Activated T-helper 2 cell treated with anti-CD3 and anti-CD28 coated beads, Interferon-gamma antibody, Interleukin-2, Interleukin-4, amounts not matched to agents 10 μg/mL and 5 μg/mL and 100 μg/mL, durations not matched to agents 14 hours and 24 hours and 36 hours (primary cell): ENCODE measurements at regions not wholly inside any gene's neighbourhood (a gene's known extent, or its start where the extent isn't known, plus 50 kb on each side); places are given as distances from the start of the nearest gene placed in this dataset.

Experiments
- DNase-seq: peaks from one replicate; pipeline ENCODE4 v3.0.0; 2021; ENCODE audit warnings: low spot score
- H3K27ac Mint-ChIP-seq: one replicate; pipeline ENCODE4 v1.8.0; 2021; ENCODE audit warnings: mixed read lengths
- H3K27me3 Mint-ChIP-seq: one replicate; pipeline ENCODE4 v1.8.0; 2021; ENCODE audit warnings: low read depth, mixed read lengths
- H3K36me3 Mint-ChIP-seq: one replicate; pipeline ENCODE4 v1.8.0; 2021; ENCODE audit warnings: low read depth, mixed read lengths
- H3K4me1 Mint-ChIP-seq: one replicate; pipeline ENCODE4 v1.8.0; 2021; ENCODE audit warnings: low read depth, mixed read lengths
- H3K4me3 Mint-ChIP-seq: one replicate; pipeline ENCODE4 v1.8.0; 2021; ENCODE audit warnings: low read depth, mild to moderate bottlenecking, moderate library complexity, mixed read lengths
- H3K9me3 Mint-ChIP-seq: one replicate; pipeline ENCODE4 v1.8.0; 2021; ENCODE audit warnings: mixed read lengths
- intact Hi-C: fragments of 100-400 bp; cut with micrococcal nuclease; formaldehyde crosslinking; loops from one replicate; pipeline ENCODE4 v1.15.1; 2023

DNA sequence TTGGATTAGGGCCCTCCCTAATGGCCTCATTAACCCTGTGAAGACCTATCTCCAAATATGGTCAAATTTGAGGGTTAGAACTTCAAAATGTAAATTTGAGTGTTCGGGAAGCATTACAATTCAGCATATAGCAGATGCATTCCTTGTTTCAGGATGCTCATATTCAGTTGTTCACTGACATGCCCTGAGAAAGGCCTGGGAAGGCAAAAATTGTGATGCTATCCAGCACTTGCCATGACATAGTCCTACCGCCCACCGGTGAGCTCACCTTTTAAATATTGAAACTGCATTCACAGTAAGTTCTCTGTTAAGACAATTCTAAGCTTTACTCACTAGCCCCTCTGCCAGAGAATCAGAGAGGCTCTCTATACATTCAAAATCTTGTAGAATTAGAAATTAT lies 300.3 kb upstream of the CCDC54 start:
- no peaks in the 10 kb centered on the region for H3K9me3 Mint-ChIP-seq
- no peaks in the 10 kb centered on the region for H3K36me3 Mint-ChIP-seq
- no peak overlapping the region for H3K27ac Mint-ChIP-seq
- intact Hi-C loops, result no loop called here
- no peaks in the 10 kb centered on the region for H3K4me1 Mint-ChIP-seq
- no peak for DNase-seq
- no peaks in the 10 kb centered on the region for H3K27me3 Mint-ChIP-seq
- no peak overlapping the region for H3K4me3 Mint-ChIP-seq

DNA sequence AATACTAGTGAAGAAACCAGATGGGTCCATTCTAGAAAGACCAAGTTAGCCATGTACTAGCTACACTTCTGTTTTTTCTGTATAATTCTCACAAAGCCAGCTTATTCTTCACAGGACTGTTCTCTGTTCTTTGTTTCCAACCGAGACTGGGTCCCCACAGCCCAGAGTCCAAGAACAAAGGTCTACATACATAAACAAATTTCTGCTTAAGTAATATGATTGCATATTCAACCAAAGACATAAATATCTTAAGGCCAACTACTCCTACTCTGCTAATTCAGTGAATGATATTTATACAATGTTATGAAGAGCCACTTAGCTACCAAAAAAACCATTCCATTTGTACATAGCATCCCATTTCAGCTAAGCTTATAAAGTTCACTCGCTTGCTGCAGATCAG lies 299.8 kb upstream of the CCDC54 start:
- intact Hi-C loops, result no loop called here
- H3K9me3 Mint-ChIP-seq, result no peaks in the 10 kb centered on the region
- no peak for DNase-seq
- no peaks in the 10 kb centered on the region for H3K36me3 Mint-ChIP-seq
- H3K4me1 Mint-ChIP-seq, result no peaks in the 10 kb centered on the region
- H3K4me3 Mint-ChIP-seq, result no peak overlapping the region
- H3K27me3 Mint-ChIP-seq, result no peaks in the 10 kb centered on the region
- no peak overlapping the region for H3K27ac Mint-ChIP-seq

DNA sequence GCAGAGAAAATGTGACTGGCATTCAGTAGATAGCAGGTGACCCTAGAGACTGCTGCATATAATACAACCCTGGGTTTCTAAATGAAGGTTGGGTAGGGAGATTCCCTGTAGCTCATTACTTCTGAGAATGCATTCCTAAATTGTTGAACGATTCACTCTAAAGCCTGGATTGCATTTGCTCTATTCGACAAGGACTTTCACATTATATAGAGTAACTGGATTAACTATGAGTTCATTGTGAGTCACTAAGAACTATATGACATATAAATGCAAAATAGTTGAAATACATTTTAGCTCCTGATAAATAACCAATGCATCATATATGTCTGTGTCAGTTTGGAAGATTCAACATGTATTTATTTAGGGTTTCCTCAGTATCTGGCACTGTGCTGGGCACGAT lies 294.7 kb upstream of the CCDC54 start:
- intact Hi-C loops, result no loop called here
- H3K9me3 Mint-ChIP-seq, result no peaks in the 10 kb centered on the region
- H3K36me3 Mint-ChIP-seq, result no peaks in the 10 kb centered on the region
- H3K27ac Mint-ChIP-seq, result no peak overlapping the region
- DNase-seq, result no peak
- no peaks in the 10 kb centered on the region for H3K27me3 Mint-ChIP-seq
- H3K4me3 Mint-ChIP-seq, result no peak overlapping the region
- no peaks in the 10 kb centered on the region for H3K4me1 Mint-ChIP-seq

DNA sequence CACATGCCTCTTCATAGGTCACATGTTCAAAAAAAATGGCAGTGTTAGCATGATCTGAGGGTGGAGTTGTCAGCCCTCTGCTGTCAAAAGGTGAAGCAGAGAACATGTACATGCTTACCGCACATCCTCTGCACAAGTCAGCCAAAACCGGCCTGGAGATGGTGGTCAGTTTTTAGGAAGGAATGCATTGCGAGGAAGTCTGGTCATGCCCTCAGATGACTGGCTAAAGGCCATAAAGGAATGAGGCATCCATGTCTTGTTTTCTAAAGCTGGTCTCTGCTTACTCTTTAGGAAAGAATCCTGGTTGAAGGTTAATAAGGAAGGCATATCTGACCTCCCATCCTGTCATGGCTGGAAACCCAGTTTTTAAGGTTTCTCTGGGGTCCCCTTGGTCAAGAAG lies 292.0 kb upstream of the CCDC54 start:
- Mint-ChIP-seq H3K36me3 (no peaks in the 10 kb centered on the region), H3K4me3 (no peak overlapping the region)
- no peak for DNase-seq

DNA sequence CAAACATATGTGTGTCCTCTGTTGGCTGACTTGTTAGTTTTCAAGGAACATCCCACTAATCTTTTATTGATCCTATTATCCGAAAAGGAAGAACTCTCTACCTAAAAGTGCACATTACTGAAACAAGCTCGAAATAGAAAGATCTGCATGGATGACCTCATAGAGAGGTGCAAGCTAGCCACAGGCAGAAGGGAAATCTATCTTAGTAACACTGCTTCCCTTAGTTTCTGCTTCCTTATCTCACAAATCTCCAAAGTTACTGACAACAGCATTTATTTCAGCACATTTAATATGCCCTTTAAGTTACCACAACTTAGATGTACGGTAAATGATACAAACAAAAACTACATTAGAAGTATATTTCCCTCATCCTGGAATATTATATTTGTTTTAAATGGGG lies 285.1 kb upstream of the CCDC54 start:
- H3K36me3 Mint-ChIP-seq, result no peaks in the 10 kb centered on the region
- intact Hi-C loops, result no loop called here
- H3K27ac Mint-ChIP-seq, result no peak overlapping the region
- no peak overlapping the region for H3K4me3 Mint-ChIP-seq
- peaks cover 4% of the 10 kb centered on the region for H3K27me3 Mint-ChIP-seq
- no peak for DNase-seq
- H3K4me1 Mint-ChIP-seq, result no peaks in the 10 kb centered on the region
- no peaks in the 10 kb centered on the region for H3K9me3 Mint-ChIP-seq

More for the DNA sequence above, 292.0 kb upstream of the CCDC54 start:
- Mint-ChIP-seq H3K9me3 (no peaks in the 10 kb centered on the region), H3K4me1 (no peaks in the 10 kb centered on the region), H3K27ac (no peak overlapping the region), H3K27me3 (no peaks in the 10 kb centered on the region)
- intact Hi-C loops, result no loop called here

DNA sequence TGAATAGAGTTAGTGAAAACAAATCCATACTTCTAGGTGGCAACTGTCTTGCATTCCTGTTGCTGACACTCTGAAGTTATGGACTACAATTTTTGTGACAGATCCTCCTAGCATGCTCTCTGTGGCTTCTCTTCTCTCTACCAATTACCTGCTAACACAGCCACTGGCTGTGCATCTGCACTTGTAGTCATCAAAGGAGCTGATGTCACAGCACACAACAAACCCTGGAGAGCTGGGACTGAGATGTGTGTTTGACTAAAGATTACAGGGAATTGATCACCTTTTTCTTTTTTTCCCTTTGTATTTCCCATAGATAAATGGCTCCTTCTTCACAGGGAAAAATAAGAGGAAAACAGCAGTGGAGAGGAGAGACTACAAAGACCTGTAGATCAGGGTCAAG lies 278.4 kb upstream of the CCDC54 start:
- Mint-ChIP-seq H3K27me3 (no peaks in the 10 kb centered on the region), H3K27ac (no peak overlapping the region), H3K9me3 (no peaks in the 10 kb centered on the region), H3K4me3 (no peak overlapping the region), H3K36me3 (no peaks in the 10 kb centered on the region), H3K4me1 (no peaks in the 10 kb centered on the region)
- no peak for DNase-seq
- intact Hi-C loops, result no loop called here

DNA sequence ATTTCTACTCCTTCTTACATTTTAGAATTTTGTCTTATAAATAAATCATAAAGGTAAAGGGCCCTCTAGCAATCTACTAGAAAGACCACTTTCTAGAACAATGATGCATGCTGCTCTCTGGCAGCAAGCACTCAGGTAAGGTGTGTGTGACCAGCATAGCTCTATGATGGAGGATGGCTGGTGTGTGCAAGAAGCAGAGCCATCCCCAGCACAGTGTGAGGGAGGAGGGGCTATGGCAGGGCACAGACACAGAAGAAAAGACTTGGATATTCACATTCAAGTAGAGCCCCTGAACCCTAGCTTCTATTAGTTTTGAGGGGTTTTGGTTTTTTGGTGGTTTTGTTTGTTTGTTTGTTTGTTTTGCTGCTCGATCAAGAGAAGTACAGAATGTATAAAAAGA lies 277.1 kb upstream of the CCDC54 start:
- intact Hi-C loops, result no loop called here

DNA sequence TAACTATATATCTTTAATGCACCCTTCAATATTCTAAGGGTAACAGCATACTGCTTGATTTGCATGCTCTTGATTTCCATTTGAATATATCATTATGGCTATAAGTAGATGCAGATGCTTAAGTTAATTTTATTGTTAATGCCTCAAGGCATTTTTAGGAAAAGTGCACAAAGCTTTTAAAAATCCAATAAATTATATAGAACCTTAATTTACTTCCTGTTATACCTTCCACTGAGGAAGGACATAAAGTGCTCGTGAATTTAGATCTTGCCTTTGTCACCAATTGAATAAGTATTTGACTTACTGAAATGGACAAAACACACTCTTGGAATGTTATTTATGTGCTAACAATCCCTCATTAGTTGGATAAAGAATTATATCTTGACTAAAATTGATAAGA lies 276.7 kb upstream of the CCDC54 start:
- no peaks in the 10 kb centered on the region for H3K9me3 Mint-ChIP-seq
- H3K4me1 Mint-ChIP-seq, result no peaks in the 10 kb centered on the region
- no peaks in the 10 kb centered on the region for H3K27me3 Mint-ChIP-seq
- intact Hi-C loops, result no loop called here
- no peak for DNase-seq
- no peak overlapping the region for H3K27ac Mint-ChIP-seq
- H3K36me3 Mint-ChIP-seq, result no peaks in the 10 kb centered on the region
- no peak overlapping the region for H3K4me3 Mint-ChIP-seq

More for the DNA sequence above, 277.1 kb upstream of the CCDC54 start:
- Mint-ChIP-seq H3K27me3 (no peaks in the 10 kb centered on the region), H3K27ac (no peak overlapping the region), H3K9me3 (no peaks in the 10 kb centered on the region), H3K4me3 (no peak overlapping the region), H3K4me1 (no peaks in the 10 kb centered on the region), H3K36me3 (no peaks in the 10 kb centered on the region)
- DNase-seq, result no peak

DNA sequence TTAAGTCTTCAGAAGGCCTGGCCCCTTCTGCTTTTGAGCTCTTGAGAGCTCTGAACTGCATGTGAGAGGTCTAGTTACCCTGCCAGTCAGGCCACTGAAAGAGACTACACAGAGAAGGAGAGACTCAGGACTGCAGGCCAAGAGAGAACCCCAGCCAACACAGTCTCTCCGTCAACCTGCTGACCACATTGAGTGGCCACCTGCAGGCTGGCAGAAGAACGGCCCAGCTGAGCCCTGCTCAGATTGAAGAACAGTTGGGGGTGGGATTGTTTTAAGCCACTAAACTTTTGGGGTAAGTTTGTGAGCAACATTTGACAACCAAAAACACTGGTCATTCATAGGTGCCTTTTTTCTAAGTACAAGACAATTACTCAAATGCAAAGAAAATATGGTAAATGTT lies 273.5 kb upstream of the CCDC54 start:
- no peaks in the 10 kb centered on the region for H3K9me3 Mint-ChIP-seq
- H3K4me3 Mint-ChIP-seq, result no peak overlapping the region
- no peak for DNase-seq
- H3K4me1 Mint-ChIP-seq, result no peaks in the 10 kb centered on the region
- H3K27me3 Mint-ChIP-seq, result no peaks in the 10 kb centered on the region
- intact Hi-C loops, result no loop called here
- H3K27ac Mint-ChIP-seq, result no peak overlapping the region
- H3K36me3 Mint-ChIP-seq, result no peaks in the 10 kb centered on the region

DNA sequence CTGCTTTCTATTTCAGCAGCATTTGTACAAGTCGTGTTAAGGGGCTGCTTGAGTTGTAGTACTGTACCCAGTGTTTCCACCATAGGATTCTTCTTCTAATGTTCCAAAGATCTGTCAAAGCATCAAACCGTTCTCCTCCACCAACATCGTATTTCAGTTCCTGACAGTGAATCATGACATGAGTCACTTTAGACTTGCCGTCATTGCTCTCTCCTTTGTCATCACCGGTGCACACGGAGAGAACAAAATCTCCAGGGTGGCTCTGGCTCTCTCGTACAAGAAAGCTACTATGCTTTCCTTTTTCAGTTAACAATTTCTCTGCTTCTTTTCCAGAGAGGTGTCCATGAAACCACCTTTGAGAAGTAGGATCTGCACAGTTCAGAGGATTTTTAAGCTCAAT lies 270.9 kb upstream of the CCDC54 start:
- Mint-ChIP-seq H3K36me3 (no peaks in the 10 kb centered on the region), H3K4me1 (no peaks in the 10 kb centered on the region), H3K9me3 (no peaks in the 10 kb centered on the region), H3K4me3 (no peak overlapping the region), H3K27me3 (no peaks in the 10 kb centered on the region), H3K27ac (no peak overlapping the region)
- intact Hi-C loops, result no loop called here
- DNase-seq, result no peak

DNA sequence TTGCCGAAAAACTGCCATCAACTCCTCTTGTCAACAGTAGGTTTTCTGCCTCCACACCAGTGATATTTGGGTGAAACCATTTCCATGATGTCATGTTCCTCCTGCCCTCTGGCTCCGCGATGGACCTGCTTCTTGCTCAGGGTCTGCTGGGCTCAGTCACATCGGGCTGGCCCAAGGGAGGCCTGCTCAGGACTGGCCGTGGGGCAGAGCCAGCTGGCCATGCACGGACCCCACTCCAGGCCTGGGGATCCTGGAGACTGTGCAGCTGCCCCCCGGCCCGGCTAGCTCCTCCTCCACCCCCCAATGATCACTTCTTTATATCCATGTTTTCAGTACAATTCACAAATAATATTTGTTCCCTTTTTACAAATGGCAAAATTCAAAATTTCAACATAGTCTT lies 270.3 kb upstream of the CCDC54 start:
- Mint-ChIP-seq H3K4me3 (no peak overlapping the region), H3K27ac (no peak overlapping the region), H3K9me3 (no peaks in the 10 kb centered on the region), H3K4me1 (no peaks in the 10 kb centered on the region), H3K36me3 (no peaks in the 10 kb centered on the region), H3K27me3 (no peaks in the 10 kb centered on the region)
- intact Hi-C loops, result no loop called here
- no peak for DNase-seq

DNA sequence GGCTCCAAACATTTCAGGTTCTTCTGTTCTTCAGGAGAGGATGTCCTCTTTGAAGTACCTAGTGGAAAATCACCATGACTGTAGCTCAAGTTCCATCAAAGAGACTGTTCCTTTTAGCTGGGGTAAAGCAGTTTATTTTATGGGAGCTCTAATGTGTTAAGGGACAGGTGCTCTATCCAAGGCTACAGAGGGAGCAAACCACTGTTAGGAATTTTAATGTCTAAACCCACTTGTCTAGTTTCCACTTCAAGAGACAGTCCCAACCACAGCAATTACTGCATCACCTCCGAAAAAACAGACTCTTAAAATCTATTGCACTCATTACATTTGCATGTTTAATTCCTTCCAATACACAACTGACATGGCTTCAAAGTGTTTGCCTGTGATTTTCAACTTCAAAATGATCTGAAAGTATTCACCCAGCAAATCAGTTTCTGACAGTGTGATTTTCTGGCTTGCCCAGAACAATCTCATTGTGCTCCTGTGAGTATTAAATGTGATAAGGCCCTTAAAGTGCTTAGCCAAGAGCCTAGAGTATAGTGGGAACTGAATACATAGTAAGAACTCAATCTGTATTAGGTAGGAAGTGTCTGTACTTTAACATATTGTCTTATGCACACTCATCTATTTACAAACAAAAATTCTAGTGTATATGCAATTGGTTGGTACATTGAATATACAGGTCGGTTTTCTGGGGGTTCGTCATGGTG lies 266.5 kb upstream of the CCDC54 start:
- Mint-ChIP-seq H3K4me1 (no peaks in the 10 kb centered on the region), H3K36me3 (no peaks in the 10 kb centered on the region), H3K9me3 (no peaks in the 10 kb centered on the region), H3K4me3 (no peak overlapping the region), H3K27ac (no peak overlapping the region), H3K27me3 (no peaks in the 10 kb centered on the region)
- intact Hi-C loops, result no loop called here
- DNase-seq, result no peak

DNA sequence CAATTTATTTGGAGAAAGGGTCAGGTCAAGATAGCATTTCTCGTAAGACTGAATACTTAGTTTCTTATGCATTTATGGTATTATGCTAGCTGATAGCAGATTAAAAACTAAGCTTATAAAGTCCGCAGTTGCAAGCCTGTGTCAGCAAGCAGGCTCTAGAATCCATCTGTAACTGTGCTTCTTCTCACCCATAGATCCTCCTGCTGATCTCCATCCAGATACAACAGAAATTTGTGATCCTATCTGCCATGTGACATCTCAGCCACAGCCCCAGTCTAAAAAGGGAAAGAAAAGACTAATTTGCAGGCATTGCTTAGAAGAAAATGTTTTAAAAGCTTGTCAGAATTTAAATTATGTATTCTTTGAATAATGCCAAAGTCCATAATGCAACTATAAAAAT lies 265.4 kb upstream of the CCDC54 start:
- Mint-ChIP-seq H3K36me3 (no peaks in the 10 kb centered on the region), H3K27me3 (no peaks in the 10 kb centered on the region), H3K27ac (no peak overlapping the region), H3K9me3 (no peaks in the 10 kb centered on the region), H3K4me1 (no peaks in the 10 kb centered on the region), H3K4me3 (no peak overlapping the region)
- intact Hi-C loops, result no loop called here
- no peak for DNase-seq

DNA sequence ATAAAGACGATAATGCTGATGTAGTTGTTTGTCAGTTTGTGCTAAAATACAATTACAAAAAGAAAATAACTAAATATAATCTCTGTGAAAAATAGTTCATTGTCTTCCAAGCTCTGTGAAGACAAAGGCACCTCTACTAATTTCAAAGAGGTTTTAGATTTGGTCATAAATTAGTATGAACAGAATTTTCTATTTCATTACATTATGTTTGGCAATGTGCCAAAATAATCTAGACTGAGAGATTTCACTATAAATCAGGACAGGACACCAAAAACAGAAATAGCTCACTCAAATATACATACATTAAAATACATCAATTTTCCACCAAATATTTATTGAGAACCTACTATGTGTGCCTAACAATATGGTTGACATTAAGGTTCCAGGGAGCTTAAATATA lies 264.9 kb upstream of the CCDC54 start:
- Mint-ChIP-seq H3K4me3 (no peak overlapping the region), H3K9me3 (no peaks in the 10 kb centered on the region), H3K36me3 (no peaks in the 10 kb centered on the region), H3K4me1 (no peaks in the 10 kb centered on the region), H3K27ac (no peak overlapping the region), H3K27me3 (no peaks in the 10 kb centered on the region)
- intact Hi-C loops, result no loop called here
- no peak for DNase-seq
